Keratinocyte (primary cell): ENCODE measurements at regions not wholly inside any gene's neighbourhood (a gene's known extent, or its start where the extent isn't known, plus 50 kb on each side); places are given as distances from the start of the nearest gene placed in this dataset.

Experiments
- EZH2 ChIP-seq: IDR thresholded peaks from one replicate; pipeline ENCODE4 v1.6.1; 2012; ENCODE audit warnings: inconsistent platforms, mild to moderate bottlenecking, low read length, moderate library complexity
- TF ChIP-seq, protein P1 (sequence below), 3 experiments: IDR thresholded peaks in 1 of 3; conservative IDR thresholded peaks in 1 of 3; optimal IDR thresholded peaks in 1 of 3; 2 replicates in 2 of 3; 3 replicates in 1 of 3; pipeline versions ENCODE3 to v1.5.1; 2011; ENCODE audit warnings: low read length in 3 of 3, mild to moderate bottlenecking in 3 of 3, moderate library complexity in 2 of 3, control low read depth in 1 of 3, inconsistent platforms in 1 of 3; ENCODE audit not compliant: insufficient read depth in 2 of 3; ENCODE audit errors: extremely low read depth in 1 of 3

DNA sequence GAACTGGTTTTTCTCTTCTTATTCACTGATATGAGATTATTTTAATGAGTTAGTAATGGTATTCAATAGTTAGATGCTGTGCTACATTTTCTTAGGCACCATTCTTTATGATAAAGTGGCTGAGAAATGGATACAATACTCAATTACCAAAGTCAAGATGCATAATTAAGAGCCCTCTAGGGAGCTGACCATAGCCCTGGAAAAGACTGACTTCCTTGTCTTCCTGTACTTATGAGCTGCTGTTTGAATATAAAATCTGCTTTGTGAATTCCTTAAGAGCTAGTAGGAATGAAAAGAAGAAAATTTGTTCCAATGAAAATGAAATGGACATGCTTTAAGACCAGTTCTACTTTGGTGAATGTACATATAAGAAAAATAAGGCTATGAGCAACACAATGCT lies 452.3 kb downstream of the KCNA4 start:
- TF ChIP-seq, protein P1, sequence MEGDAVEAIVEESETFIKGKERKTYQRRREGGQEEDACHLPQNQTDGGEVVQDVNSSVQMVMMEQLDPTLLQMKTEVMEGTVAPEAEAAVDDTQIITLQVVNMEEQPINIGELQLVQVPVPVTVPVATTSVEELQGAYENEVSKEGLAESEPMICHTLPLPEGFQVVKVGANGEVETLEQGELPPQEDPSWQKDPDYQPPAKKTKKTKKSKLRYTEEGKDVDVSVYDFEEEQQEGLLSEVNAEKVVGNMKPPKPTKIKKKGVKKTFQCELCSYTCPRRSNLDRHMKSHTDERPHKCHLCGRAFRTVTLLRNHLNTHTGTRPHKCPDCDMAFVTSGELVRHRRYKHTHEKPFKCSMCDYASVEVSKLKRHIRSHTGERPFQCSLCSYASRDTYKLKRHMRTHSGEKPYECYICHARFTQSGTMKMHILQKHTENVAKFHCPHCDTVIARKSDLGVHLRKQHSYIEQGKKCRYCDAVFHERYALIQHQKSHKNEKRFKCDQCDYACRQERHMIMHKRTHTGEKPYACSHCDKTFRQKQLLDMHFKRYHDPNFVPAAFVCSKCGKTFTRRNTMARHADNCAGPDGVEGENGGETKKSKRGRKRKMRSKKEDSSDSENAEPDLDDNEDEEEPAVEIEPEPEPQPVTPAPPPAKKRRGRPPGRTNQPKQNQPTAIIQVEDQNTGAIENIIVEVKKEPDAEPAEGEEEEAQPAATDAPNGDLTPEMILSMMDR (optimal IDR thresholded peaks at IDR 0.05 in 1 of 3, IDR thresholded peaks at IDR 0.05 in 1 of 3, conservative IDR thresholded peaks at IDR 0.05 in 1 of 3; ENCODE audit: extremely low read depth in 1 of 3, insufficient read depth in 2 of 3, low read length in 3 of 3), result no peak
- no peak for TF ChIP-seq EZH2
